IMR-90 (cell line): ENCODE measurements at regions not wholly inside any gene's neighbourhood (a gene's known extent, or its start where the extent isn't known, plus 50 kb on each side); places are given as distances from the start of the nearest gene placed in this dataset.

ENCODE experiments used
- ATAC-seq: fragments of 200-7000 bp; cut with Tn5 transposase; 2 replicates; pipeline ENCODE4 v1.9.1; 2020; ENCODE audit warnings: low read depth, mild to moderate bottlenecking, moderate library complexity
- BruUV-seq: library from RNA; stranded (reverse); fragments of 400-500 nt; replicated peaks from 2 replicates; lab custom pipeline; 2021; lab: Mats Ljungman, UMichigan
- CTCF ChIA-PET: fragments of 300-600 bp; formaldehyde crosslinking; extraction: SDS; loops from one replicate; lab custom pipeline; 2021; ENCODE audit warnings: antibody characterized with exemption; lab: Yijun Ruan, JAX
- POLR2A ChIA-PET: fragments of 300-600 bp; sonication (Branson Sonifier 250); formaldehyde crosslinking; loops from one replicate; lab custom pipeline; 2022; ENCODE audit warnings: antibody characterized with exemption; ENCODE audit not compliant: unreplicated experiment; lab: Charles Lee
- DNase-seq: peaks from one replicate; pipeline ENCODE4 v3.0.0; 2013
- H2AFZ ChIP-seq: replicated peaks from 2 replicates; pipeline ENCODE3; 2013; ENCODE audit warnings: low read length, mild to moderate bottlenecking; ENCODE audit not compliant: poor library complexity
- H2AK5ac ChIP-seq: 2 replicates; pipeline ENCODE4 v1.6.1; 2013; ENCODE audit warnings: low read depth, low read length, inconsistent platforms
- H2AK9ac ChIP-seq: replicated peaks from 2 replicates; pipeline ENCODE3; 2013; ENCODE audit warnings: mild to moderate bottlenecking, low read depth, low read length, moderate library complexity; ENCODE audit not compliant: poor library complexity
- H2BK120ac ChIP-seq: 2 replicates; pipeline ENCODE4 v1.6.1; 2013; ENCODE audit warnings: low read depth, low read length, inconsistent platforms
- H2BK15ac ChIP-seq: 3 replicates; pipeline ENCODE4 v1.6.1; 2013; ENCODE audit warnings: low read depth, low read length, inconsistent platforms
- H2BK20ac ChIP-seq: 2 replicates; pipeline ENCODE4 v1.6.1; 2013; ENCODE audit warnings: low read depth, mild to moderate bottlenecking, inconsistent platforms, low read length, moderate library complexity
- H2BK5ac ChIP-seq: 2 replicates; pipeline ENCODE4 v1.6.1; 2013; ENCODE audit warnings: mild to moderate bottlenecking, low read depth, low read length, inconsistent platforms; ENCODE audit not compliant: poor library complexity, severe bottlenecking
- H3K14ac ChIP-seq: replicated peaks from 2 replicates; pipeline ENCODE4 v1.6.1; 2013; ENCODE audit warnings: low read depth, low read length, inconsistent platforms
- H3K18ac ChIP-seq: 2 replicates; pipeline ENCODE4 v1.6.1; 2013; ENCODE audit warnings: low read depth, low read length, control low read depth
- H3K23ac ChIP-seq: 2 replicates; pipeline ENCODE4 v1.6.1; 2013; ENCODE audit warnings: low read depth, low read length, inconsistent platforms
- H3K27ac ChIP-seq: 2 replicates; pipeline ENCODE4 v1.5.1; 2013; ENCODE audit warnings: mild to moderate bottlenecking, control low read depth, low read length; ENCODE audit not compliant: insufficient read depth
- H3K27me3 ChIP-seq: 2 replicates; pipeline ENCODE4 v1.6.1; 2013; ENCODE audit warnings: low read length; ENCODE audit not compliant: control insufficient read depth, insufficient read depth
- H3K36me3 ChIP-seq: 2 replicates; pipeline ENCODE4 v1.6.1; 2013; ENCODE audit warnings: low read length, mixed read lengths; ENCODE audit not compliant: control insufficient read depth, insufficient read depth
- H3K4ac ChIP-seq: 2 replicates; pipeline ENCODE4 v1.6.1; 2013; ENCODE audit warnings: low read depth, low read length, inconsistent platforms
- H3K4me1 ChIP-seq: 2 replicates; pipeline ENCODE4 v1.6.1; 2013; ENCODE audit warnings: low read length, mixed read lengths; ENCODE audit not compliant: control insufficient read depth, insufficient read depth
- H3K4me2 ChIP-seq: 2 replicates; pipeline ENCODE4 v1.6.1; 2013; ENCODE audit warnings: low read depth, mild to moderate bottlenecking, control low read depth, low read length, moderate library complexity
- H3K4me3 ChIP-seq: 2 replicates; pipeline ENCODE4 v1.5.1; 2013; ENCODE audit warnings: low read depth, mild to moderate bottlenecking, control low read depth, low read length, moderate library complexity; ENCODE audit not compliant: insufficient read depth
- H3K56ac ChIP-seq: 2 replicates; pipeline ENCODE4 v1.6.1; 2013; ENCODE audit warnings: low read length, inconsistent platforms; ENCODE audit not compliant: insufficient read depth; ENCODE audit errors: extremely low read depth
- H3K79me1 ChIP-seq, 2 experiments: 2 replicates each; pipeline ENCODE4 v1.6.1; 2013; ENCODE audit warnings: low read length in 2 of 2, inconsistent platforms in 1 of 2, low read depth in 1 of 2
- H3K9ac ChIP-seq: 2 replicates; pipeline ENCODE4 v1.6.1; 2013; ENCODE audit warnings: low read depth, low read length, control low read depth
- H3K9me1 ChIP-seq: 2 replicates; pipeline ENCODE4 v1.6.1; 2013; ENCODE audit warnings: low read length, inconsistent platforms; ENCODE audit not compliant: insufficient read depth
- H3K9me3 ChIP-seq: 2 replicates; pipeline ENCODE4 v1.6.1; 2013; ENCODE audit warnings: low read length; ENCODE audit not compliant: control insufficient read depth, insufficient read depth
- H4K20me1 ChIP-seq: 2 replicates; pipeline ENCODE4 v1.6.1; 2013; ENCODE audit warnings: low read length, inconsistent platforms; ENCODE audit not compliant: insufficient read depth
- H4K5ac ChIP-seq: 2 replicates; pipeline ENCODE4 v1.6.1; 2013; ENCODE audit warnings: mild to moderate bottlenecking, low read depth, low read length, control low read depth
- H4K8ac ChIP-seq, 2 experiments: 2 replicates each; pipeline ENCODE4 v1.6.1; 2013; ENCODE audit warnings: low read depth in 2 of 2, low read length in 2 of 2, control low read depth in 1 of 2, inconsistent platforms in 1 of 2
- H4K91ac ChIP-seq: 2 replicates; pipeline ENCODE4 v1.6.1; 2013; ENCODE audit warnings: low read depth, low read length, inconsistent platforms; ENCODE audit not compliant: insufficient read depth
- CEBPB ChIP-seq: IDR thresholded peaks from 2 replicates; pipeline ENCODE4 v1.6.1; 2012; ENCODE audit warnings: low read depth, low read length, improper control_type of control experiment
- ELK1 ChIP-seq: fragments of 150-350 bp; IDR thresholded peaks from 2 replicates; pipeline ENCODE4 v1.6.1; 2016; ENCODE audit warnings: low read depth, mild to moderate bottlenecking, low read length, moderate library complexity, borderline replicate concordance
- FOS ChIP-seq: fragments of 150-350 bp; IDR thresholded peaks from 2 replicates; pipeline ENCODE4 v1.6.1; 2016; ENCODE audit warnings: low read depth, low read length
- MAZ ChIP-seq: IDR thresholded peaks from 2 replicates; pipeline ENCODE4 v1.6.1; 2012; ENCODE audit warnings: low read depth, mild to moderate bottlenecking, low read length, improper control_type of control experiment, moderate library complexity, borderline replicate concordance
- MXI1 ChIP-seq: IDR thresholded peaks from 2 replicates; pipeline ENCODE4 v1.6.1; 2012; ENCODE audit warnings: low read depth, mild to moderate bottlenecking, low read length, moderate library complexity, borderline replicate concordance
- NFE2L2 ChIP-seq: fragments of 150-350 bp; IDR thresholded peaks from 2 replicates; pipeline ENCODE4 v1.6.1; 2016; ENCODE audit warnings: low read depth, mild to moderate bottlenecking, low read length
- RAD21 ChIP-seq: IDR thresholded peaks from 2 replicates; pipeline ENCODE4 v1.6.1; 2012; ENCODE audit warnings: low read length, improper control_type of control experiment
- RCOR1 ChIP-seq: IDR thresholded peaks from 2 replicates; pipeline ENCODE4 v1.6.1; 2012; ENCODE audit warnings: mild to moderate bottlenecking, low read length, improper control_type of control experiment; ENCODE audit not compliant: insufficient replicate concordance
- RFX5 ChIP-seq: IDR thresholded peaks from 2 replicates; pipeline ENCODE4 v1.8.0; 2012; ENCODE audit warnings: low read depth, mild to moderate bottlenecking, low read length, moderate library complexity
- USF2 ChIP-seq: fragments of 150-350 bp; IDR thresholded peaks from 2 replicates; pipeline ENCODE4 v1.6.1; 2017; ENCODE audit warnings: mild to moderate bottlenecking, antibody characterized with exemption, low read length, low read depth
- WGBS, 2 experiments: methylation state at CpG; one replicate each; pipeline versions ENCODE4 v1.1.5 to v1.1.7; 2013; ENCODE audit warnings: missing lambda C conversion rate in 2 of 2; ENCODE audit not compliant: insufficient read length in 1 of 2; ENCODE audit errors: extremely low coverage in 2 of 2; 5-methylcytosine and 5-hydroxymethylcytosine counted together
- dilution Hi-C: fragments of 300-500 bp; cut with HindIII; formaldehyde crosslinking; loops from one replicate; pipeline ENCODE4 v1.14.3; 2018; ENCODE audit warnings: low sequenced_read_pairs; ENCODE audit not compliant: unreplicated experiment
- in situ Hi-C: fragments of 300-500 bp; cut with MboI; formaldehyde crosslinking; loops from 3 replicates; pipeline ENCODE4 v1.14.3; 2019; ENCODE audit warnings: low sequenced_read_pairs, inconsistent platforms, mixed read lengths
- intact Hi-C: fragments of 100-400 bp; cut with micrococcal nuclease; formaldehyde crosslinking; loops from 2 replicates; pipeline ENCODE4 v1.10.0; 2022

- Histone ChIP-seq H3K36me3 (no peaks in the 10 kb centered on the region), H3K27me3 (no peaks in the 10 kb centered on the region), H2BK5ac (no peak overlapping the region), H2BK120ac (no peak overlapping the region), H2BK15ac (no peak overlapping the region), H3K23ac (no peak overlapping the region), H3K9ac (no peak overlapping the region), H3K14ac (no peak overlapping the region), H4K20me1 (no peaks in the 10 kb centered on the region), H3K56ac (no peak overlapping the region), H3K9me3 (peaks cover 2% of the 10 kb centered on the region; the same call in 1 of the 2 replicates), H3K4me1 (no peaks in the 10 kb centered on the region), H3K27ac (no peak overlapping the region), H3K4me3 (no peak overlapping the region), H3K9me1 (no peaks in the 10 kb centered on the region), H2BK20ac (no peak overlapping the region), H4K91ac (no peak overlapping the region), H3K18ac (no peak overlapping the region), H4K8ac (no peak overlapping the region), H3K79me1 (no peaks in the 10 kb centered on the region), H2AFZ (no peak overlapping the region), H3K4ac (no peak overlapping the region), H2AK5ac (no peak overlapping the region), H2AK9ac (no peak overlapping the region), H3K4me2 (no peak overlapping the region), H4K5ac (no peak overlapping the region)
- ChIA-PET CTCF (no interaction called here), POLR2A (no interaction called here)
- no CpG with 5 or more reads among the region's 5 CpGs for WGBS, 2 experiments
- in situ Hi-C loops: no loop called here
- intact Hi-C loops: no loop called here
- BruUV-seq: no TSS peak
- dilution Hi-C loops: no loop called here
- ATAC-seq (no peak), DNase-seq (no peak)
- TF ChIP-seq MXI1 (no peak), RFX5 (no peak), FOS (no peak), NFE2L2 (no peak), ELK1 (no peak), CEBPB (no peak), MAZ (no peak), RAD21 (no peak), USF2 (no peak), RCOR1 (no peak)
Observed at GRCh38 chr16:54522584-54522983, 236.0 kb upstream of the IRX3 start.
